K562 (cell line): ENCODE measurements at regions not wholly inside any gene's neighbourhood (a gene's known extent, or its start where the extent isn't known, plus 50 kb on each side); places are given as distances from the start of the nearest gene placed in this dataset.

ENCODE experiments used
- ATF3 ChIP-seq, 2 experiments: fragments of 450-650 bp in 1 of 2; sonication (generic) in 1 of 2; formaldehyde crosslinking in 1 of 2; IDR thresholded peaks in 1 of 2; conservative IDR thresholded peaks in 1 of 2; 2 replicates each; pipeline versions ENCODE4 v1.6.1 to v1.8.1; 2016 to 2023; ENCODE audit warnings: mild to moderate bottlenecking in 2 of 2, moderate library complexity in 2 of 2, inconsistent platforms in 1 of 2, missing genetic modification reagents in 1 of 2
- EZH2 ChIP-seq: IDR thresholded peaks from 2 replicates; pipeline ENCODE4 v1.6.1; 2012; ENCODE audit warnings: low read depth, mild to moderate bottlenecking, inconsistent platforms, low read length, borderline replicate concordance
- HDAC2 ChIP-seq: fragments of 450-650 bp; IDR thresholded peaks from 2 replicates; pipeline ENCODE4 v1.6.1; 2016; ENCODE audit warnings: mild to moderate bottlenecking
- HDAC6 ChIP-seq: IDR thresholded peaks from 2 replicates; pipeline ENCODE4 v1.6.1; 2012; ENCODE audit warnings: low read depth, mild to moderate bottlenecking, control low read depth, inconsistent platforms, low read length, moderate library complexity
- NBN ChIP-seq: fragments of 450-650 bp; IDR thresholded peaks from 2 replicates; pipeline ENCODE4 v1.6.1; 2016; ENCODE audit warnings: low read depth, mild to moderate bottlenecking
- RNF2 ChIP-seq: sonication (generic); IDR thresholded peaks from 2 replicates; pipeline ENCODE4 v1.6.1; 2016
- ZNF384 ChIP-seq: IDR thresholded peaks from 2 replicates; pipeline ENCODE4 v1.6.1; 2012; ENCODE audit warnings: low read depth, low read length, improper control_type of control experiment

GRCh38 chr11:128365044-128365443 lies 222.3 kb downstream of the ETS1 start:
- TF ChIP-seq EZH2 = no peak
- TF ChIP-seq HDAC6 = no peak
- no peak for TF ChIP-seq HDAC2
- TF ChIP-seq ATF3 (IDR thresholded peaks at IDR 0.05) = no peak
- TF ChIP-seq ATF3 (CRISPR knock-in tag; conservative IDR thresholded peaks at IDR 0.05) = no peak
- TF ChIP-seq RNF2 = no peak
- no peak for TF ChIP-seq NBN
- TF ChIP-seq ZNF384 = no peak
